ENCODE measurements at regions not wholly inside any gene's neighbourhood (a gene's known extent, or its start where the extent isn't known, plus 50 kb on each side); places are given as distances from the start of the nearest gene placed in this dataset.

GRCh38 chr7:96621932-96622331, 87.7 kb downstream of the SEM1 start:
- H3K36me3 Mint-ChIP-seq = no peaks in the 10 kb centered on the region

GRCh38 chr7:96614154-96614867, 95.3 kb downstream of the SEM1 start:
- no peak overlapping the region for H3K27ac ChIP-seq
- no peak overlapping the region for H3K27ac Mint-ChIP-seq
- TF ChIP-seq EZH2 (IDR thresholded peaks at IDR 0.05) (no peak), EZH2phosphoT487 (IDR thresholded peaks at IDR 0.05) (no peak), CTCF (IDR thresholded peaks at IDR 0.05) (no peak)
- H2AFZ ChIP-seq (replicated peaks) = no peak overlapping the region
- no peaks in the 10 kb centered on the region for H3K4me1 ChIP-seq
- no peaks in the 10 kb centered on the region for H3K79me2 ChIP-seq (ENCODE audit: low read depth)
- no peaks in the 10 kb centered on the region for H3K36me3 Mint-ChIP-seq
- H3K9me3 Mint-ChIP-seq = no peaks in the 10 kb centered on the region
- H3K36me3 ChIP-seq = no peaks in the 10 kb centered on the region
- H3K9ac ChIP-seq = no peak overlapping the region
- no peaks in the 10 kb centered on the region for H3K4me1 Mint-ChIP-seq
- H3F3A ChIP-seq (ENCODE audit: low read depth) = no peaks in the 10 kb centered on the region
- no peak overlapping the region for H3K4me3 Mint-ChIP-seq
- no peaks in the 10 kb centered on the region for H3K9me3 ChIP-seq (ENCODE audit: low read depth)
- H3K27me3 Mint-ChIP-seq (ENCODE audit: insufficient read depth, low read depth) = no peaks in the 10 kb centered on the region
- H3K4me3 ChIP-seq = no peak overlapping the region
- no peak for DNase-seq (ENCODE audit: low spot score)
- no peaks in the 10 kb centered on the region for H3K27me3 ChIP-seq
- H3K4me2 ChIP-seq = no peak overlapping the region
- H4K20me1 ChIP-seq (ENCODE audit: low read depth) = no peaks in the 10 kb centered on the region

More at GRCh38 chr7:96621932-96622331, 87.7 kb downstream of the SEM1 start:
- no peaks in the 10 kb centered on the region for H3K4me1 Mint-ChIP-seq
- H3K4me2 ChIP-seq = no peak overlapping the region
- TF ChIP-seq EZH2phosphoT487 (IDR thresholded peaks at IDR 0.05) (no peak), EZH2 (IDR thresholded peaks at IDR 0.05) (no peak), CTCF (IDR thresholded peaks at IDR 0.05) (no peak)
- no peak overlapping the region for H3K4me3 ChIP-seq
- no peak overlapping the region for H3K4me3 Mint-ChIP-seq
- H3K4me1 ChIP-seq = no peaks in the 10 kb centered on the region
- peaks cover 3% of the 10 kb centered on the region for H3K27me3 Mint-ChIP-seq (ENCODE audit: insufficient read depth, low read depth)
- no peak overlapping the region for H3K27ac Mint-ChIP-seq
- no peaks in the 10 kb centered on the region for H3K9me3 ChIP-seq (ENCODE audit: low read depth)
- no peaks in the 10 kb centered on the region for H3K36me3 ChIP-seq
- H3K79me2 ChIP-seq (ENCODE audit: low read depth) = no peaks in the 10 kb centered on the region
- no peak overlapping the region for H3K27ac ChIP-seq
- H4K20me1 ChIP-seq (ENCODE audit: low read depth) = no peaks in the 10 kb centered on the region
- H2AFZ ChIP-seq (replicated peaks) = no peak overlapping the region
- H3K9ac ChIP-seq = no peak overlapping the region
- H3K27me3 ChIP-seq = no peaks in the 10 kb centered on the region
- DNase-seq (ENCODE audit: low spot score) = no peak
- H3K9me3 Mint-ChIP-seq = no peaks in the 10 kb centered on the region
- H3F3A ChIP-seq (ENCODE audit: low read depth) = no peaks in the 10 kb centered on the region

- TF ChIP-seq EZH2 (IDR thresholded peaks at IDR 0.05) = no peak
- no peak for TF ChIP-seq EZH2phosphoT487 (IDR thresholded peaks at IDR 0.05)
- no peak for TF ChIP-seq CTCF (IDR thresholded peaks at IDR 0.05)
- no peak overlapping the region for H3K27ac Mint-ChIP-seq
- Histone ChIP-seq H3K27me3 (no peaks in the 10 kb centered on the region), H3K79me2 (ENCODE audit: low read depth) (no peaks in the 10 kb centered on the region), H3K9me3 (ENCODE audit: low read depth) (no peaks in the 10 kb centered on the region), H4K20me1 (ENCODE audit: low read depth) (no peaks in the 10 kb centered on the region), H3K4me1 (no peaks in the 10 kb centered on the region), H3F3A (ENCODE audit: low read depth) (no peaks in the 10 kb centered on the region), H3K4me3 (no peak overlapping the region), H3K36me3 (no peaks in the 10 kb centered on the region), H3K27ac (no peak overlapping the region), H3K4me2 (no peak overlapping the region), H3K9ac (no peak overlapping the region), H2AFZ (replicated peaks) (no peak overlapping the region)
- no peak overlapping the region for H3K4me3 Mint-ChIP-seq
- no peaks in the 10 kb centered on the region for H3K9me3 Mint-ChIP-seq
- no peak for DNase-seq (ENCODE audit: low spot score)
- H3K36me3 Mint-ChIP-seq = no peaks in the 10 kb centered on the region
- no peaks in the 10 kb centered on the region for H3K4me1 Mint-ChIP-seq
- H3K27me3 Mint-ChIP-seq (ENCODE audit: insufficient read depth, low read depth) = no peaks in the 10 kb centered on the region
Observed at GRCh38 chr7:96612034-96612433, 97.6 kb downstream of the SEM1 start.

All from neural progenitor cell (in vitro differentiated cells).